HL-60 (cell line): ENCODE measurements at regions not wholly inside any gene's neighbourhood (a gene's known extent, or its start where the extent isn't known, plus 50 kb on each side); places are given as distances from the start of the nearest gene placed in this dataset.

Source experiments
- DNase-seq, 2 experiments: peaks; one replicate each; pipeline ENCODE4 v3.0.0-alpha.2; 2010 to 2020; ENCODE audit warnings: low read depth in 1 of 2, low spot score in 1 of 2
- H3K27ac ChIP-seq: fragments of 250-450 bp; sonication (Bioruptor Pico); replicated peaks from 2 replicates; pipeline ENCODE4 v1.5.1; 2020; ENCODE audit warnings: mild to moderate bottlenecking, moderate library complexity
- H3K27me3 ChIP-seq: fragments of 250-450 bp; sonication (Bioruptor Pico); 2 replicates; pipeline ENCODE4 v1.5.1; 2021; ENCODE audit warnings: mild to moderate bottlenecking, moderate library complexity; ENCODE audit not compliant: insufficient read depth, poor library complexity, severe bottlenecking
- H3K4me3 ChIP-seq: replicated peaks from 2 replicates; pipeline ENCODE4 v1.5.1; 2011; ENCODE audit warnings: mild to moderate bottlenecking, control low read depth, low read length; ENCODE audit not compliant: insufficient read depth
- CTCF ChIP-seq: IDR thresholded peaks from one replicate; pipeline ENCODE4 v1.5.1; 2011; ENCODE audit warnings: low read length, control low read depth, inconsistent platforms; ENCODE audit not compliant: insufficient read depth
- GABPA ChIP-seq: IDR thresholded peaks from 2 replicates; pipeline ENCODE4 v1.6.1; 2012; ENCODE audit warnings: low read depth
- POLR2AphosphoS5 ChIP-seq: IDR thresholded peaks from 2 replicates; pipeline ENCODE4 v1.6.1; 2012; ENCODE audit warnings: low read depth
- SPI1 ChIP-seq: IDR thresholded peaks from 2 replicates; pipeline ENCODE4 v1.6.1; 2012; ENCODE audit warnings: low read depth, mild to moderate bottlenecking, borderline replicate concordance
- TF ChIP-seq, protein P1 (sequence below): IDR thresholded peaks from 2 replicates; pipeline ENCODE4 v1.6.1; 2012; ENCODE audit warnings: low read depth; ENCODE audit not compliant: insufficient replicate concordance

GRCh38 chr9:108360304-108360703 lies 495.5 kb downstream of the ACTL7B start:
- Histone ChIP-seq H3K27ac (no peak overlapping the region), H3K4me3 (no peak overlapping the region), H3K27me3 (peaks cover 2% of the 10 kb centered on the region)
- TF ChIP-seq POLR2AphosphoS5, result no peak
- no peak for TF ChIP-seq CTCF
- TF ChIP-seq, protein P1, sequence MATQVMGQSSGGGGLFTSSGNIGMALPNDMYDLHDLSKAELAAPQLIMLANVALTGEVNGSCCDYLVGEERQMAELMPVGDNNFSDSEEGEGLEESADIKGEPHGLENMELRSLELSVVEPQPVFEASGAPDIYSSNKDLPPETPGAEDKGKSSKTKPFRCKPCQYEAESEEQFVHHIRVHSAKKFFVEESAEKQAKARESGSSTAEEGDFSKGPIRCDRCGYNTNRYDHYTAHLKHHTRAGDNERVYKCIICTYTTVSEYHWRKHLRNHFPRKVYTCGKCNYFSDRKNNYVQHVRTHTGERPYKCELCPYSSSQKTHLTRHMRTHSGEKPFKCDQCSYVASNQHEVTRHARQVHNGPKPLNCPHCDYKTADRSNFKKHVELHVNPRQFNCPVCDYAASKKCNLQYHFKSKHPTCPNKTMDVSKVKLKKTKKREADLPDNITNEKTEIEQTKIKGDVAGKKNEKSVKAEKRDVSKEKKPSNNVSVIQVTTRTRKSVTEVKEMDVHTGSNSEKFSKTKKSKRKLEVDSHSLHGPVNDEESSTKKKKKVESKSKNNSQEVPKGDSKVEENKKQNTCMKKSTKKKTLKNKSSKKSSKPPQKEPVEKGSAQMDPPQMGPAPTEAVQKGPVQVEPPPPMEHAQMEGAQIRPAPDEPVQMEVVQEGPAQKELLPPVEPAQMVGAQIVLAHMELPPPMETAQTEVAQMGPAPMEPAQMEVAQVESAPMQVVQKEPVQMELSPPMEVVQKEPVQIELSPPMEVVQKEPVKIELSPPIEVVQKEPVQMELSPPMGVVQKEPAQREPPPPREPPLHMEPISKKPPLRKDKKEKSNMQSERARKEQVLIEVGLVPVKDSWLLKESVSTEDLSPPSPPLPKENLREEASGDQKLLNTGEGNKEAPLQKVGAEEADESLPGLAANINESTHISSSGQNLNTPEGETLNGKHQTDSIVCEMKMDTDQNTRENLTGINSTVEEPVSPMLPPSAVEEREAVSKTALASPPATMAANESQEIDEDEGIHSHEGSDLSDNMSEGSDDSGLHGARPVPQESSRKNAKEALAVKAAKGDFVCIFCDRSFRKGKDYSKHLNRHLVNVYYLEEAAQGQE, result no peak
- no peak for TF ChIP-seq GABPA
- TF ChIP-seq SPI1, result no peak
- no peak for DNase-seq

- Histone ChIP-seq H3K4me3 (no peak overlapping the region), H3K27ac (no peak overlapping the region), H3K27me3 (peaks cover 2% of the 10 kb centered on the region)
- DNase-seq, result no peak
- TF ChIP-seq CTCF (no peak), POLR2AphosphoS5 (no peak)
Observed at GRCh38 chr9:108356806-108357205, 499.0 kb downstream of the ACTL7B start.

GRCh38 chr9:108351571-108351970 lies 504.2 kb downstream of the ACTL7B start:
- no peak overlapping the region for H3K27ac ChIP-seq
- TF ChIP-seq POLR2AphosphoS5 (no peak), CTCF (no peak), GABPA (no peak), SPI1 (no peak)
- TF ChIP-seq, protein P1, result no peak
- peaks cover 2% of the 10 kb centered on the region for H3K27me3 ChIP-seq
- H3K4me3 ChIP-seq, result no peak overlapping the region
- DNase-seq, result no peak

GRCh38 chr9:108347463-108348188 lies 508.2 kb downstream of the ACTL7B start:
- Histone ChIP-seq H3K27me3 (no peaks in the 10 kb centered on the region), H3K27ac (no peak overlapping the region), H3K4me3 (no peak overlapping the region)
- TF ChIP-seq, protein P1, result no peak
- TF ChIP-seq SPI1, result no peak
- TF ChIP-seq POLR2AphosphoS5, result no peak
- DNase-seq, result no peak
